Neuronal stem cell (in vitro differentiated cells): ENCODE measurements at regions not wholly inside any gene's neighbourhood (a gene's known extent, or its start where the extent isn't known, plus 50 kb on each side); places are given as distances from the start of the nearest gene placed in this dataset.

Experiments
- DNase-seq: peaks from one replicate; pipeline ENCODE4 v3.0.0-alpha.2; 2013; ENCODE audit warnings: low spot score
- H2AFZ ChIP-seq: one replicate; pipeline ENCODE4 v1.6.1; 2013; ENCODE audit warnings: mild to moderate bottlenecking, low read length, inconsistent platforms
- H2AK5ac ChIP-seq: 2 replicates; pipeline ENCODE4 v1.6.1; 2013; ENCODE audit warnings: low read depth, mild to moderate bottlenecking, inconsistent platforms, low read length, moderate library complexity, mixed read lengths
- H2BK120ac ChIP-seq: 2 replicates; pipeline ENCODE4 v1.6.1; 2013; ENCODE audit warnings: low read depth, mild to moderate bottlenecking, inconsistent platforms, low read length, moderate library complexity, mixed read lengths
- H2BK12ac ChIP-seq: one replicate; pipeline ENCODE4 v1.6.1; 2013; ENCODE audit warnings: low read length, inconsistent platforms
- H2BK15ac ChIP-seq: 2 replicates; pipeline ENCODE4 v1.6.1; 2013; ENCODE audit warnings: mild to moderate bottlenecking, low read length, inconsistent platforms, mixed read lengths
- H2BK5ac ChIP-seq: one replicate; pipeline ENCODE4 v1.6.1; 2013; ENCODE audit warnings: inconsistent platforms, mild to moderate bottlenecking, low read length, moderate library complexity
- H3K14ac ChIP-seq: one replicate; pipeline ENCODE4 v1.6.1; 2013; ENCODE audit warnings: low read length, inconsistent platforms
- H3K18ac ChIP-seq: 2 replicates; pipeline ENCODE4 v1.6.1; 2013; ENCODE audit warnings: low read length, inconsistent platforms
- H3K23ac ChIP-seq: 2 replicates; pipeline ENCODE4 v1.6.1; 2013; ENCODE audit warnings: low read depth, mild to moderate bottlenecking, mixed read lengths, low read length, inconsistent platforms; ENCODE audit not compliant: poor library complexity
- H3K27ac ChIP-seq: replicated peaks from 3 replicates; pipeline ENCODE4 v1.5.1; 2013; ENCODE audit warnings: low read length, inconsistent platforms
- H3K27me3 ChIP-seq, 3 experiments: 2 replicates each; pipeline ENCODE4 v1.6.1; 2013; ENCODE audit warnings: low read length in 3 of 3, mild to moderate bottlenecking in 2 of 3, inconsistent platforms in 1 of 3, low read depth in 1 of 3, mixed read lengths in 1 of 3, moderate library complexity in 1 of 3; ENCODE audit not compliant: control insufficient read depth in 3 of 3, insufficient read depth in 3 of 3
- H3K36me3 ChIP-seq, 2 donors: replicated peaks in 1 of 2; 2 replicates each; pipeline ENCODE4 v1.6.1; 2013; ENCODE audit warnings: low read length in 2 of 2; ENCODE audit not compliant: control insufficient read depth in 2 of 2, insufficient read depth in 2 of 2
- H3K4ac ChIP-seq: 2 replicates; pipeline ENCODE4 v1.6.1; 2013; ENCODE audit warnings: inconsistent platforms, mild to moderate bottlenecking, low read length, moderate library complexity
- H3K4me1 ChIP-seq, 2 donors: 1 replicate in 1 of 2; 2 replicates in 1 of 2; pipeline ENCODE4 v1.6.1; 2013; ENCODE audit warnings: low read length in 2 of 2, low read depth in 1 of 2; ENCODE audit not compliant: control insufficient read depth in 2 of 2, insufficient read depth in 1 of 2
- H3K4me2 ChIP-seq: one replicate; pipeline ENCODE4 v1.6.1; 2013; ENCODE audit warnings: mild to moderate bottlenecking, low read length, inconsistent platforms; ENCODE audit not compliant: insufficient read depth, poor library complexity, severe bottlenecking
- H3K4me3 ChIP-seq, 2 donors: 2 replicates each; pipeline ENCODE4 v1.5.1; 2013; ENCODE audit warnings: low read length in 2 of 2, mild to moderate bottlenecking in 2 of 2, inconsistent platforms in 1 of 2, moderate library complexity in 1 of 2
- H3K79me1 ChIP-seq: one replicate; pipeline ENCODE4 v1.6.1; 2013; ENCODE audit warnings: low read depth, mild to moderate bottlenecking, inconsistent platforms, low read length, moderate library complexity
- H3K9ac ChIP-seq: one replicate; pipeline ENCODE4 v1.6.1; 2013; ENCODE audit warnings: mild to moderate bottlenecking, low read depth, low read length, inconsistent platforms; ENCODE audit not compliant: poor library complexity
- H3K9me3 ChIP-seq, 2 donors: replicated peaks in 1 of 2; 2 replicates each; pipeline versions ENCODE3 to v1.6.1; 2013; ENCODE audit warnings: low read length in 2 of 2, mild to moderate bottlenecking in 2 of 2, inconsistent platforms in 1 of 2, low read depth in 1 of 2, mixed read lengths in 1 of 2, moderate library complexity in 1 of 2; ENCODE audit not compliant: control insufficient read depth in 2 of 2, insufficient read depth in 1 of 2
- H4K8ac ChIP-seq: one replicate; pipeline ENCODE4 v1.6.1; 2013; ENCODE audit warnings: low read depth, mild to moderate bottlenecking, inconsistent platforms, low read length, moderate library complexity
- H4K91ac ChIP-seq: one replicate; pipeline ENCODE4 v1.6.1; 2013; ENCODE audit warnings: low read length, low read depth, mild to moderate bottlenecking, inconsistent platforms; ENCODE audit not compliant: poor library complexity
- WGBS, 2 donors: extraction: QIAGEN DNeasy Blood & Tissue Kit; methylation state at CpG; one replicate each; pipeline ENCODE4 v1.1.7; 2013; ENCODE audit warnings: missing lambda C conversion rate in 2 of 2, mixed read lengths in 1 of 2; ENCODE audit not compliant: insufficient read length in 2 of 2, insufficient replicate concordance in 1 of 2; ENCODE audit errors: extremely low coverage in 2 of 2; 5-methylcytosine and 5-hydroxymethylcytosine counted together

DNA sequence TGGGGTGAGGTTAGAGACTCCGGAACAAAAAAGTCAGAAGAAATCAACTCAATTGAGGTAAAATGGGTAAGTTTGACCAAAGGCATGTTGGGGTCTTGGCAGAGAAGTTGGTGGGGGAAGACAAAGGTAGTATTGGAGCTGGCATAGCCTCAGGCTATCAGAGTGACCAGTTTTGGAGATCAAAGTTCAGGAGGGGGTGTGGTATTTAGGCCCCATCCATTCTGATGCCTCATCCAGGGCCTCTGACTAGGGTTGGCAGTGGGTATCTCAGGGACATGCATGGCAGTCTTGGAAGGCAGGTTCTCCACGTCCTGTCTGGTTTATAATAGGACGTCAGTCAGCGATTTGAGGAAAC lies 73.2 kb upstream of the TRABD2B start:
- H2BK12ac ChIP-seq, result no peak overlapping the region
- no peaks in the 10 kb centered on the region for H3K79me1 ChIP-seq
- H2BK5ac ChIP-seq, result no peak overlapping the region
- H3K9me3 ChIP-seq, result no peaks in the 10 kb centered on the region
- H2BK15ac ChIP-seq, result no peak overlapping the region
- no peaks in the 10 kb centered on the region for H3K36me3 ChIP-seq
- H3K27ac ChIP-seq, result no peak overlapping the region
- no peak overlapping the region for H3K4ac ChIP-seq
- H3K9ac ChIP-seq, result no peak overlapping the region
- no peaks in the 10 kb centered on the region for H3K4me1 ChIP-seq
- H4K91ac ChIP-seq, result no peak overlapping the region
- no peaks in the 10 kb centered on the region for H3K27me3 ChIP-seq
- H3K4me2 ChIP-seq, result no peak overlapping the region
- H3K23ac ChIP-seq, result no peak overlapping the region
- no CpG with 5 or more reads among the region's 4 CpGs for WGBS, 2 donors
- H3K4me3 ChIP-seq, result no peak overlapping the region
- no peak overlapping the region for H2AK5ac ChIP-seq
- no peak overlapping the region for H2AFZ ChIP-seq
- no peak overlapping the region for H3K18ac ChIP-seq
- H4K8ac ChIP-seq, result no peak overlapping the region
- H3K14ac ChIP-seq, result no peak overlapping the region
- DNase-seq, result no peak
- H2BK120ac ChIP-seq, result no peak overlapping the region

DNA sequence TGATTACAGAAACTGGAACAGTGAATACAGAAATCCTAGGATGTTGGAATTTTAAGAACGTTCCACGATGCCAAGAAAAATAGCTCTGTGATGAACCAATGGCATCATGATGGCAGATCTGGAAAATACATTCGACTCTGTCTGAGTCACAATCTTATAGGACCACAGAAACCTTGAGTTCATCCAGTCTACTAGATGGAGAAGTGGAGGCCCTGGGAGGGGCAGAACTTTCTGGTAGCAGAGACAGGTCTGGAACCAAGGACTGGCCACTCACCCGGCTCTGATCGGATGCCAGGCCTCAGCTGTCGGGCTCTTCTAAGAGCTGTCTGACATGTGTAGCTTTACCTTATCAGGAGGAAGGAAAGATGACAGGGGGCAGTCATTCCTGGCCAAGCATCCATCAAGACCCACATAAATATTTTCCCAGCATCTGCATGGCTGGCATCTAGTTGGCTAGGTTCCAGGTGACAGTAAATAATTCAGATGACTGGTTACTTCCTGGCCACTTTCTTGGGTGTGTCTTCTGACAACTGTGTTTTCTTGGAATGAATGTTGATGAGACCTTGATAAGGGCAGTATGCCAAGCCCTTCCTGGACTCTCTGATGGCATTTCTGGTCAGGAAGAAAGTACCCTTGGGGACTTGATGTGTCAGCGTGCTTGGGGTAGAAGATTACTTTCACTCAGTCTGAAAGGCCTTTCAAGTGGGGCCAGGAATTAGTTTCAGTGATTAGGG lies 72.6 kb upstream of the TRABD2B start:
- no peak overlapping the region for H4K8ac ChIP-seq
- no peaks in the 10 kb centered on the region for H3K79me1 ChIP-seq
- no peaks in the 10 kb centered on the region for H3K36me3 ChIP-seq
- no peak overlapping the region for H2AK5ac ChIP-seq
- WGBS, 2 donors, result no CpG with 5 or more reads among the region's 7 CpGs
- no peak overlapping the region for H3K9ac ChIP-seq
- no peak for DNase-seq
- H3K4ac ChIP-seq, result no peak overlapping the region
- H3K4me3 ChIP-seq, result no peak overlapping the region
- H2AFZ ChIP-seq, result no peak overlapping the region
- H3K9me3 ChIP-seq, result no peaks in the 10 kb centered on the region
- no peak overlapping the region for H3K18ac ChIP-seq
- no peak overlapping the region for H2BK120ac ChIP-seq
- no peak overlapping the region for H2BK12ac ChIP-seq
- H3K27ac ChIP-seq, result no peak overlapping the region
- H3K4me2 ChIP-seq, result no peak overlapping the region
- no peak overlapping the region for H3K23ac ChIP-seq
- no peaks in the 10 kb centered on the region for H3K27me3 ChIP-seq
- no peak overlapping the region for H3K14ac ChIP-seq
- H4K91ac ChIP-seq, result no peak overlapping the region
- H3K4me1 ChIP-seq, result no peaks in the 10 kb centered on the region
- no peak overlapping the region for H2BK15ac ChIP-seq
- H2BK5ac ChIP-seq, result no peak overlapping the region

DNA sequence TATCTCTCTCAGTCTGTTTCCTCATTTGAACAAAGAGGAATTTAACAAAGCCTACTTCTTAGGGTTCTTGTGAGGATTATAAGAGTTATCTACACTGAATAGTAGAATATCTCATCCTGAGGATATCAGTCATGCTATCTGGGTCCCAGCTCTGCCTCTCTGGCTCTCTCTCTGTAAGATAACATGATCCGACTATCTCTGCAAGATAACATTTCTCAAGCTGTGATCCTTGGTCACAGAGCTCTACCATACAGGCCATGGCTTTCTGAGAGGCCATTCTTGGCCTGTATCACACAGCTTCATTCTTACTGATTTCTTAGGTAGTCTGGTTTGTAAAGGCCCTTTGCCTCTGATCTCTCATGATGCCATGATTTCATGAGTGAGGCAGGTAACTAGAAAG lies 71.0 kb upstream of the TRABD2B start:
- Histone ChIP-seq H2BK120ac (no peak overlapping the region), H3K27ac (no peak overlapping the region), H4K8ac (no peak overlapping the region), H2AFZ (no peak overlapping the region), H3K4me1 (no peaks in the 10 kb centered on the region), H3K4me2 (no peak overlapping the region), H2BK5ac (no peak overlapping the region), H3K79me1 (no peaks in the 10 kb centered on the region), H2BK12ac (no peak overlapping the region), H4K91ac (no peak overlapping the region), H2BK15ac (no peak overlapping the region), H3K36me3 (no peaks in the 10 kb centered on the region), H3K4me3 (no peak overlapping the region), H3K4ac (no peak overlapping the region), H3K23ac (no peak overlapping the region), H3K9me3 (no peaks in the 10 kb centered on the region), H3K27me3 (no peaks in the 10 kb centered on the region), H3K14ac (no peak overlapping the region), H3K18ac (no peak overlapping the region), H3K9ac (no peak overlapping the region), H2AK5ac (no peak overlapping the region)
- WGBS, 2 donors, result no CpG with 5 or more reads among the region's 1 CpG
- no peak for DNase-seq

DNA sequence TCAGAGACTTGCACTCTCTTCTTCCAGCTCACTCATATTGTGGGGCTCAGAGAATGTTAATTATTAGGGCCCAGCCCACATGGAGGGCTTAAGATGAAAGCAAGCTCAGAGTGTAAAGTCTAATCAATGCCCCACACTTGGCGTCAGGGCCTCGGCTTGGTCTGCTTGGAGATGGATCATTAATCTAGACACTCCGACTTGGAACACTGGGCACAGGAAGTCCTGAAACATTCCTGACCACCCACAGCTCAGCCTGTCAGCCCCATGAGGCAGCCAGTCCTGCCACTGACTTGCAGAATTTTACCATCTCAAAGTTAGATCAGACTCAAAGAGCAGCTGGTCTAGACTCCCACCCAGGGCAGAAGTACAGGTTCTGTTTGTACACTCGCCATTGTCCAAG lies 69.8 kb upstream of the TRABD2B start:
- Histone ChIP-seq H2BK5ac (no peak overlapping the region), H3K4me1 (no peaks in the 10 kb centered on the region), H3K9me3 (no peaks in the 10 kb centered on the region), H3K79me1 (no peaks in the 10 kb centered on the region), H3K4me3 (no peak overlapping the region), H3K27me3 (no peaks in the 10 kb centered on the region), H2BK15ac (no peak overlapping the region), H3K23ac (no peak overlapping the region), H2AK5ac (no peak overlapping the region), H3K4me2 (no peak overlapping the region), H2AFZ (no peak overlapping the region), H3K9ac (no peak overlapping the region), H3K27ac (no peak overlapping the region), H3K36me3 (no peaks in the 10 kb centered on the region), H4K91ac (no peak overlapping the region), H2BK12ac (no peak overlapping the region), H3K18ac (no peak overlapping the region), H4K8ac (no peak overlapping the region), H2BK120ac (no peak overlapping the region), H3K14ac (no peak overlapping the region), H3K4ac (no peak overlapping the region)
- no peak for DNase-seq
- WGBS, 2 donors, result no CpG with 5 or more reads among the region's 4 CpGs
